GM23248 (cell line): ENCODE measurements at regions not wholly inside any gene's neighbourhood (a gene's known extent, or its start where the extent isn't known, plus 50 kb on each side); places are given as distances from the start of the nearest gene placed in this dataset.
A peak's percentile ranks its signal among the peaks of the same experiment; 100 is the strongest.
"Not testable (repeated sequence)": the region's sequence is repeated elsewhere in the genome, so short reads cannot be mapped to it uniquely, and the experiment has no call there.

Experiments
- DNase-seq: peaks from one replicate; pipeline ENCODE4 v3.0.0-alpha.2; 2015
- H2AFZ ChIP-seq: fragments of 200-600 bp; sonication (generic); 2 replicates; pipeline ENCODE4 v1.6.1; 2016; ENCODE audit warnings: antibody characterized with exemption
- H3F3A ChIP-seq: fragments of 200-600 bp; sonication (generic); 2 replicates; pipeline ENCODE4 v1.6.1; 2016; ENCODE audit warnings: mild to moderate bottlenecking, antibody characterized with exemption, mixed run types; ENCODE audit not compliant: insufficient read depth
- H3K27ac ChIP-seq: fragments of 200-600 bp; sonication (generic); 2 replicates; pipeline ENCODE4 v1.5.1; 2016; ENCODE audit warnings: mild to moderate bottlenecking
- H3K27me3 ChIP-seq: fragments of 200-600 bp; sonication (generic); replicated peaks from 2 replicates; pipeline ENCODE4 v1.6.1; 2016; ENCODE audit warnings: mild to moderate bottlenecking; ENCODE audit not compliant: insufficient read depth
- H3K36me3 ChIP-seq: fragments of 200-600 bp; sonication (generic); 2 replicates; pipeline ENCODE4 v1.6.1; 2016; ENCODE audit warnings: low read depth, mild to moderate bottlenecking
- H3K4me1 ChIP-seq: fragments of 200-600 bp; sonication (generic); 2 replicates; pipeline ENCODE4 v1.6.1; 2016; ENCODE audit warnings: mild to moderate bottlenecking; ENCODE audit not compliant: insufficient read depth
- H3K4me2 ChIP-seq: fragments of 200-600 bp; sonication (generic); one replicate; pipeline ENCODE4 v1.6.1; 2016; ENCODE audit warnings: mild to moderate bottlenecking; ENCODE audit not compliant: unreplicated experiment
- H3K4me3 ChIP-seq: fragments of 200-600 bp; sonication (generic); 2 replicates; pipeline ENCODE4 v1.5.1; 2016; ENCODE audit warnings: mild to moderate bottlenecking
- H3K79me2 ChIP-seq: fragments of 200-600 bp; sonication (generic); 2 replicates; pipeline ENCODE4 v1.6.1; 2016; ENCODE audit warnings: mild to moderate bottlenecking; ENCODE audit not compliant: insufficient read depth
- H3K9ac ChIP-seq: fragments of 200-600 bp; sonication (generic); 2 replicates; pipeline ENCODE4 v1.6.1; 2016; ENCODE audit warnings: mild to moderate bottlenecking
- H3K9me2 ChIP-seq: fragments of 200-600 bp; sonication (generic); 2 replicates; pipeline ENCODE4 v1.6.1; 2016; ENCODE audit warnings: mixed run types, mild to moderate bottlenecking, moderate library complexity; ENCODE audit not compliant: insufficient read depth
- H3K9me3 ChIP-seq: fragments of 200-600 bp; sonication (generic); one replicate; pipeline ENCODE4 v1.6.1; 2017; ENCODE audit warnings: low read depth
- H4K20me1 ChIP-seq: fragments of 200-600 bp; sonication (generic); 2 replicates; pipeline ENCODE4 v1.6.0; 2016; ENCODE audit not compliant: insufficient read depth
- WGBS, 2 experiments: methylation state at CpG; one replicate each; pipeline ENCODE4 v1.1.6; 2015 to 2017; ENCODE audit warnings: low lambda C conversion rate in 2 of 2, low coverage in 1 of 2; ENCODE audit errors: missing lambda C conversion rate in 2 of 2; 5-methylcytosine and 5-hydroxymethylcytosine counted together
- in situ Hi-C: fragments of 300-500 bp; cut with MboI; formaldehyde crosslinking; loops from 2 replicates; pipeline ENCODE4 v1.15.0; 2020

DNA sequence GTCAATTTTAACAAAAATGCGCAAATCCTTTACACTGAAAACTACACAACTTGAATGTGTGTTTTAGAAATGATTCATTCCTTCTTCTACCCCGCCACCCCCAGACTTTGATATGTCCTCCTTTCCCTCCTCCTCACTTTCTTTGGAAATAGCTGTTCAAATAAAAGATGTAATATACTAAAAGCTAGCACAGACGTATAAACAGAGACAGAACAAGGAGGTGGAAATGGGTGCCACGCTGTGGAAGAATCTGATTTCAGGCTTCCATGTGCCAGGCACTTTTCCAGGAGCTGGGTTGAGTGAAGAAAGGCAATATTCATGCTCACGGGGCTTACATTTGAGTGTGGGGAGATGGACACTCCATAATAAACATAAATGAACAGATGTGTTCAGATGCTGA lies 246.6 kb downstream of the ZNF92 start:
- H3K4me2 ChIP-seq, DNase-seq, H3K4me1 ChIP-seq, H4K20me1 ChIP-seq, H3K9me3 ChIP-seq, H3K4me3 ChIP-seq, H3K79me2 ChIP-seq, H3F3A ChIP-seq, H3K9ac ChIP-seq, H3K9me2 ChIP-seq, H3K36me3 ChIP-seq, H3K27ac ChIP-seq, H2AFZ ChIP-seq: not testable (repeated sequence)
- WGBS, 2 experiments: 19 to 27% methylated on average over 5 of the region's 5 CpGs
- peaks cover 37% of the 10 kb centered on the region for H3K27me3 ChIP-seq
- in situ Hi-C loops: loop anchor here (25.0 kb wide), 1 partner anchor 392 kb away; no protein-coding TSS in a partner anchor

DNA sequence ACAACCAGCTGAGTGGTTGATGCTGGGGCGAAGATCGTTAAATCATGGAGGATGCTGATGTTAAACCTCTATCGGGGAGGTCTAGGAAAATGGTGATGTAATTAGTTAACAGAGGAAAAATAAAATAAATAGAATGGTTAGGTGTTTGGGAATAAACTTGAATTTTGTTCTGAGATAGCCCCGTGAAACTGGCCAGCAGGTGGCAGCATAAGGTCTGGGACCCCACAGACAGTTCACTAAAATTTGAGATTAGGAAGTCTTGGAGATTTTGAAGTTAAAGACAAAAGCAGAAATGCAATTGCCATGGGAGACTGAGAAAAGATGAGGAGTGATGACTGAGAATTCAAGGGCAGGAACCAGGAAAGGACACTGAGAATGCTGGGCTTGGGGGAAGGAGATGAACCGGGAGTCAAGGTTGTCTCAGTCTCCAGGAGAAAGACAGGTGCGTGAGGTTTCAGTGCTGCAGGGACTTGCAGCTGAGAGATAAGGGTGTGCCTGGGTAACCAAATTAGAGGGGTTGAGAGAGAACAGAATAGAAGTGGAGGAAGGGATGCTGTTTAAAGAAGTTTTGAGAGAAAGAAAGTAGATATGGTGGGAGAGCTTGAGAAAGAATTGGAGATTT lies 248.0 kb downstream of the ZNF92 start:
- H3K4me2 ChIP-seq, H3K9me3 ChIP-seq, H4K20me1 ChIP-seq, H3F3A ChIP-seq, H3K27ac ChIP-seq, H3K4me1 ChIP-seq, H2AFZ ChIP-seq, H3K4me3 ChIP-seq, H3K36me3 ChIP-seq, H3K9me2 ChIP-seq, H3K9ac ChIP-seq, H3K79me2 ChIP-seq: not testable (repeated sequence)
- in situ Hi-C loops: loop anchor here (25.0 kb wide), 1 partner anchor 391 kb away; no protein-coding TSS in a partner anchor
- H3K27me3 ChIP-seq: peaks cover 48% of the 10 kb centered on the region
- DNase-seq: peak; percentile 29
- WGBS, 2 experiments: 36 to 38% methylated on average over 5 to 6 of the region's 6 CpGs

DNA sequence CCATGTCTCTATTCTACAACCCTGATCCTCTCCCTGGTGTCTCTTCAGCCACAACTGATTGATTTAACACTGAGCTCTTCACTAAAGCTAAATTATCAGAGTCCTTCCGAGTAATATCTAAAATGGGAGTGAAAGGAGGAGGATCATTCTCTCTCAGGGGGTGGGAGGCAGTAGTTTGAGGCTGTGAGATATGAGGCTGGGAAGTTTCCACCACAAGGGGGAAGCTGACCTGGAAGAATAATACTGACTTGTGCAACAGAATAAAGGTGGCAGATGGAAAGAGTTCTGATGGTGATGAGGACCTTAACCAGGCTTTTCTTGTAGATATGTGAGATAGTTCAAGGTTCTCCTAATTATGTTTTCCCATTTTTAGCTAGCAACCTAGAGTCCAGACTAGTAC lies 241.6 kb upstream of the VKORC1L1 start:
- H3K9me2 ChIP-seq, H3K27ac ChIP-seq, H4K20me1 ChIP-seq, DNase-seq, H3F3A ChIP-seq, H3K27me3 ChIP-seq, H3K79me2 ChIP-seq, H3K4me2 ChIP-seq, H3K4me3 ChIP-seq, H3K36me3 ChIP-seq, in situ Hi-C loops, H3K4me1 ChIP-seq, H2AFZ ChIP-seq, H3K9me3 ChIP-seq, H3K9ac ChIP-seq: not testable (repeated sequence)
- no CpG with 5 or more reads among the region's 1 CpG for WGBS, 2 experiments

DNA sequence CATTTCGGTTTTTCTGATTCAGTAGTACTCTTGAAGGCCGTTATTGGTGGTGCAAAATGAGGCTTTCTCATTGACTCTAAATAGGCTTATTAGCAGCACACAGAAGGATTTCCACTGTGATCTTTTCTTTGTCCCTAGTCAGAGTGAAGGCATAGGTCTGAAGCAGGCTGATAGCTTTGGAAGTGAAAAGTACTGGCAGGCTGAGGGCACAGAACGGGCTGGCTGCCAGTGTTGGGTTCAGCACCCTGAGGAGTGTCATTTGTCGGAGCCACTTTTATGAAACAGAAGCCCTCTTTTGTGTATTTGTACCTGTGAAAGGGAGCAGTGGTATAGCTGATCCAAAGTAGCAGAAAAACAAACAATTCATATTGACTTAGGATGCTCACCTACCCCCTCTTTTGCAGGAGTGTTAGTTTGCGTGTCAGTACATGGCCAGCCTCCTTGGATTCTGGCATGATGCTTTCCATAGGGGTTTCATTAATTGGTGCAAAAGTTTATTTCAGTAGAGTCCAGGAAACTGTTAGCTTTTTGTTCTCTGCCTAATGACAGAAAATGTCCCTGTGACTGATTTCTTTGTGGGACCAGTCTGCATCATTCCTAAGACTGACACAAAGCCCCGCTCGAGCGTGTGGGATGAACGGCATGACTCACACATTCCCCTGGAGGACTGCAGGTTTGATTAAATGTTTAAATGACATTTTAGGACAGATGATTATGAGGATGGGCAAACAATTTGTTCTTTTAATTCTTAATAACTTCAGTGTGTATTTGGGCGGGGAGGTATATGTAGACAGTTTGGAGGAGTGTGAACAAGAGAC lies 239.1 kb upstream of the VKORC1L1 start:
- H3K79me2 ChIP-seq, H3K9me2 ChIP-seq, H4K20me1 ChIP-seq, DNase-seq, H3K9me3 ChIP-seq, in situ Hi-C loops, H3K27ac ChIP-seq, H3K4me3 ChIP-seq, H3F3A ChIP-seq, H3K4me2 ChIP-seq, H2AFZ ChIP-seq, H3K36me3 ChIP-seq, H3K27me3 ChIP-seq, H3K4me1 ChIP-seq, H3K9ac ChIP-seq: not testable (repeated sequence)
- WGBS, 2 experiments: no CpG with 5 or more reads among the region's 10 CpGs

DNA sequence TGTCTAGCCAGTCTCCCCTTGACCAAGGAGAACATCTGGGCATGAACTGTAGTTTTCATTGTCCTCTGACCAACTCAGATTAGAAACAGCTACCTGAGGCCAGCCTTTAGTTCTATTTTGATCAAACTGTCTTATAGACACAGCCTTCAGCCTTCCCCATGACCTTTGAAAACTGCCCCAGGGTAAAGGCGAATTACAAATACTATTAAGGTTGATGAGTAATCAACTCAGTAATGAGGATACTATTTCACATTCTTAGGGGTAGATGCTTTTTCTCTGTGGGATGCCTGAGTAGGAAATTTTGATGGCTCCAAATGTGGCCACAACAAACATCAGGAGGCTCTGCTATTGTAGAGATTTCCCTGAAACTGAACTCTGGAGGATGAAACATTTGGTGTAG lies 234.0 kb upstream of the VKORC1L1 start:
- H3F3A ChIP-seq, in situ Hi-C loops, H3K9me2 ChIP-seq, H4K20me1 ChIP-seq, H3K27me3 ChIP-seq, H3K79me2 ChIP-seq, H3K9ac ChIP-seq, H3K4me1 ChIP-seq, H3K4me2 ChIP-seq, H3K4me3 ChIP-seq, H3K9me3 ChIP-seq, H2AFZ ChIP-seq, DNase-seq, H3K27ac ChIP-seq, H3K36me3 ChIP-seq: not testable (repeated sequence)
- WGBS, 2 experiments: no CpG with 5 or more reads among the region's 1 CpG

DNA sequence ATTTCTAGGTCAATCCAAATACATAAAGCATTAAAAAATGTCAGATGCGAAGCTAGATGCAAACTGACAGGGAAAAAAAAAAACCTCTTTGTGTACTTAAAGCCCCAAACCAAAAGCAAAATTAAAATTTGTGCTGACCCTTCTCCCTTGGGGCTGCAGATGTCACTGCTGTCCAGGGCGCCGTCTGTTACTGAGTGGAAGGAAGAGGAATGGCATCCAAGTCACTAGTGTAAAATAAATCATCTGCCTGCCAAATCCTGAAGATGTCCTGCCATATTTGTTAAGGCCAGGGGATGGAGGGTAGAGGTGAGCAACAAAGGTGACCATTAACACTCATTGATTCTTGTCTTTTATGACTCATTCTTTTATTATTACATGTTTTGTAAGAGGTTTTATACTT lies 233.2 kb upstream of the VKORC1L1 start:
- H3K4me1 ChIP-seq, H3K27me3 ChIP-seq, H3K27ac ChIP-seq, H2AFZ ChIP-seq, in situ Hi-C loops, H3F3A ChIP-seq, H3K4me2 ChIP-seq, DNase-seq, H4K20me1 ChIP-seq, H3K36me3 ChIP-seq, H3K9me2 ChIP-seq, H3K79me2 ChIP-seq, H3K9ac ChIP-seq, H3K4me3 ChIP-seq, H3K9me3 ChIP-seq: not testable (repeated sequence)
- WGBS, 2 experiments: no CpG with 5 or more reads among the region's 3 CpGs

DNA sequence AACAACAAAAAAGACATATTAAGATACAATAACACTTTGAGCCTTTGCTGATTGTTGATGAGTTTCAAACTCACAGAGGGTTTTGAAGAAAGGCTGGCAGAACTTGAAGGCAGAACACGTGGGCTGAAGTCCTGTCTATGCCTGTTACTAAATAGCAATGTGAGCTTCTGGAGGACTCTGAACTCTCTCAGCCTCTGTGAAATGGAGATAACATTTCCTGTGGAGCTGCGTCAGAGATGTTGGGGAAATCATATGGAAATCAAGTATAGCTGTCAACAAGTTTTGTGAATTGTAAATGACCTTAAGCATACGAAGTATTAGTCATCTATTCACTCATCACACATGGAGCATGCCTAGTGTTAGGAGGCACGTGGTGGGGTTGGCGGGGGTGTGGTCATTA lies 229.4 kb upstream of the VKORC1L1 start:
- H3K4me1 ChIP-seq, H3K79me2 ChIP-seq, H3K4me2 ChIP-seq, H3K9ac ChIP-seq, DNase-seq, H3K27me3 ChIP-seq, H3K36me3 ChIP-seq, H3K9me2 ChIP-seq, in situ Hi-C loops, H3F3A ChIP-seq, H2AFZ ChIP-seq, H4K20me1 ChIP-seq, H3K9me3 ChIP-seq, H3K27ac ChIP-seq, H3K4me3 ChIP-seq: not testable (repeated sequence)
- no CpG with 5 or more reads among the region's 5 CpGs for WGBS, 2 experiments
